H1 (cell line): ENCODE measurements at regions not wholly inside any gene's neighbourhood (a gene's known extent, or its start where the extent isn't known, plus 50 kb on each side); places are given as distances from the start of the nearest gene placed in this dataset.

Experiments
- CTCF ChIA-PET: fragments of 300-600 bp; sonication (Branson Sonifier 250); formaldehyde crosslinking; loops from one replicate; lab custom pipeline; 2021; ENCODE audit not compliant: partially characterized antibody; lab: Charles Lee
- POLR2A ChIA-PET: fragments of 300-600 bp; sonication (Branson Sonifier 250); formaldehyde crosslinking; loops from one replicate; lab custom pipeline; 2021; ENCODE audit warnings: inconsistent platforms; ENCODE audit not compliant: partially characterized antibody; lab: Charles Lee
- DNase-seq, 2 experiments: peaks; one replicate each; pipeline versions ENCODE4 v3.0.0 to v3.0.0-alpha.2; 2010 to 2022; ENCODE audit warnings: low spot score in 2 of 2, low read depth in 1 of 2, mixed read lengths in 1 of 2
- FAIRE-seq: peaks from 2 replicates; lab custom pipeline; 2011; peaks lifted over from hg19 to GRCh38; lab: Jason Lieb, UNC
- H2AFZ ChIP-seq: 2 replicates; pipeline ENCODE4 v1.8.1; 2012; ENCODE audit warnings: low read length, inconsistent platforms
- H2AK5ac ChIP-seq: 2 replicates; pipeline ENCODE4 v1.6.1; 2013; ENCODE audit warnings: low read depth, low read length
- H2BK120ac ChIP-seq: replicated peaks from 2 replicates; pipeline ENCODE3; 2013; ENCODE audit warnings: low read depth, low read length, inconsistent platforms
- H2BK12ac ChIP-seq: 2 replicates; pipeline ENCODE4 v1.6.1; 2013; ENCODE audit warnings: low read depth, low read length
- H2BK15ac ChIP-seq: 2 replicates; pipeline ENCODE4 v1.6.1; 2013; ENCODE audit warnings: low read length
- H2BK20ac ChIP-seq: 2 replicates; pipeline ENCODE4 v1.6.1; 2013; ENCODE audit warnings: low read length
- H2BK5ac ChIP-seq: 2 replicates; pipeline ENCODE4 v1.6.1; 2013; ENCODE audit warnings: low read depth, low read length
- H3K14ac ChIP-seq: 2 replicates; pipeline ENCODE4 v1.6.1; 2013; ENCODE audit warnings: inconsistent platforms; ENCODE audit not compliant: insufficient read length
- H3K18ac ChIP-seq: 2 replicates; pipeline ENCODE4 v1.6.1; 2013; ENCODE audit warnings: low read length; ENCODE audit errors: extremely low read depth
- H3K23ac ChIP-seq: 2 replicates; pipeline ENCODE4 v1.6.1; 2013; ENCODE audit warnings: inconsistent platforms; ENCODE audit not compliant: insufficient read length
- H3K23me2 ChIP-seq: 2 replicates; pipeline ENCODE4 v1.6.1; 2013; ENCODE audit warnings: low read depth, low read length
- H3K27ac ChIP-seq: 2 replicates; pipeline ENCODE4 v1.6.1; 2011; ENCODE audit warnings: low read depth, low read length, inconsistent platforms
- H3K27me3 ChIP-seq, 4 experiments: replicated peaks in 1 of 4; 1 replicate in 1 of 4; 2 replicates in 3 of 4; pipeline versions ENCODE4 v1.6.1 to v1.8.1; 2011 to 2013; ENCODE audit warnings: low read length in 3 of 4, mild to moderate bottlenecking in 3 of 4, inconsistent platforms in 2 of 4, mixed read lengths in 2 of 4, moderate library complexity in 1 of 4; ENCODE audit not compliant: control insufficient read depth in 3 of 4, insufficient read depth in 3 of 4; ENCODE audit errors: extremely low read depth in 1 of 4
- H3K36me3 ChIP-seq, 4 experiments: 2 replicates each; pipeline versions ENCODE4 v1.6.1 to v1.8.1; 2011 to 2013; ENCODE audit warnings: mild to moderate bottlenecking in 4 of 4, low read length in 3 of 4, moderate library complexity in 2 of 4, control low read depth in 1 of 4, inconsistent platforms in 1 of 4; ENCODE audit not compliant: insufficient read depth in 4 of 4, control insufficient read depth in 2 of 4
- H3K4ac ChIP-seq: replicated peaks from 2 replicates; pipeline ENCODE3; 2013; ENCODE audit warnings: low read length, low read depth, mixed read lengths, inconsistent platforms; ENCODE audit not compliant: insufficient read length
- H3K4me1 ChIP-seq, 4 experiments: replicated peaks in 1 of 4; 1 replicate in 1 of 4; 2 replicates in 3 of 4; pipeline versions ENCODE4 v1.6.1 to v1.8.1; 2011 to 2013; ENCODE audit warnings: low read length in 3 of 4, inconsistent platforms in 2 of 4, mixed read lengths in 1 of 4; ENCODE audit not compliant: insufficient read depth in 4 of 4, control insufficient read depth in 3 of 4
- H3K4me2 ChIP-seq, 2 experiments: 2 replicates each; pipeline versions ENCODE4 v1.6.1 to v1.8.1; 2011 to 2013; ENCODE audit warnings: low read depth in 2 of 2, low read length in 2 of 2, control low read depth in 1 of 2, inconsistent platforms in 1 of 2, mild to moderate bottlenecking in 1 of 2; ENCODE audit not compliant: insufficient read depth in 1 of 2
- H3K4me3 ChIP-seq, 4 experiments: fragments of 200-600, 300-600 bp in 1 of 4; sonication (generic), shearing (Covaris generic), sonication (Bioruptor Twin) in 1 of 4; 2 replicates each; pipeline versions ENCODE4 v1.5.1 to v1.8.1; 2011 to 2016; ENCODE audit warnings: low read length in 4 of 4, low read depth in 3 of 4, control low read depth in 2 of 4, inconsistent platforms in 2 of 4, mild to moderate bottlenecking in 2 of 4, mixed read lengths in 1 of 4, moderate library complexity in 1 of 4; ENCODE audit not compliant: insufficient read depth in 2 of 4; ENCODE audit errors: extremely low read depth in 1 of 4
- H3K56ac ChIP-seq: replicated peaks from 2 replicates; pipeline ENCODE3; 2013; ENCODE audit warnings: low read depth, mild to moderate bottlenecking, mixed read lengths, low read length, inconsistent platforms; ENCODE audit not compliant: insufficient read length
- H3K79me1 ChIP-seq: 2 replicates; pipeline ENCODE4 v1.6.1; 2013; ENCODE audit warnings: low read depth, low read length, control low read depth
- H3K79me2 ChIP-seq, 2 experiments: 2 replicates each; pipeline versions ENCODE4 v1.6.1 to v1.8.1; 2012 to 2013; ENCODE audit warnings: low read length in 2 of 2, mild to moderate bottlenecking in 2 of 2, inconsistent platforms in 1 of 2; ENCODE audit not compliant: insufficient read depth in 2 of 2, control insufficient read depth in 1 of 2
- H3K9ac ChIP-seq, 4 experiments: replicated peaks in 1 of 4; 1 replicate in 1 of 4; 2 replicates in 3 of 4; pipeline versions ENCODE4 v1.6.1 to v1.8.1; 2011 to 2013; ENCODE audit warnings: low read depth in 3 of 4, low read length in 3 of 4, control low read depth in 2 of 4, mild to moderate bottlenecking in 2 of 4, moderate library complexity in 2 of 4, inconsistent platforms in 1 of 4; ENCODE audit errors: extremely low read depth in 1 of 4
- H3K9me3 ChIP-seq, 2 experiments: 2 replicates each; pipeline versions ENCODE4 v1.6.1 to v1.8.1; 2012 to 2013; ENCODE audit warnings: mild to moderate bottlenecking in 2 of 2, moderate library complexity in 2 of 2, control low read depth in 1 of 2, inconsistent platforms in 1 of 2, low read depth in 1 of 2, low read length in 1 of 2, mixed read lengths in 1 of 2; ENCODE audit not compliant: insufficient read depth in 2 of 2
- H4K20me1 ChIP-seq, 2 experiments: replicated peaks in 1 of 2; 2 replicates each; pipeline versions ENCODE3 to v1.8.1; 2011 to 2013; ENCODE audit warnings: inconsistent platforms in 2 of 2, low read length in 2 of 2, mild to moderate bottlenecking in 1 of 2; ENCODE audit not compliant: insufficient read depth in 2 of 2, control insufficient read depth in 1 of 2
- H4K5ac ChIP-seq: 2 replicates; pipeline ENCODE4 v1.6.1; 2013; ENCODE audit warnings: low read length, low read depth, mixed read lengths, inconsistent platforms; ENCODE audit not compliant: insufficient read length
- H4K8ac ChIP-seq: 2 replicates; pipeline ENCODE4 v1.8.0; 2013; ENCODE audit warnings: mild to moderate bottlenecking, moderate library complexity, low read length, inconsistent platforms; ENCODE audit not compliant: insufficient read depth; ENCODE audit errors: extremely low read depth
- H4K91ac ChIP-seq: replicated peaks from 2 replicates; pipeline ENCODE3; 2013; ENCODE audit warnings: low read length, mixed read lengths, inconsistent platforms; ENCODE audit not compliant: insufficient read length
- BRCA1 ChIP-seq: IDR thresholded peaks from 2 replicates; pipeline ENCODE4 v1.6.1; 2012; ENCODE audit warnings: low read depth, low read length, improper control_type of control experiment
- CHD1 ChIP-seq: IDR thresholded peaks from 2 replicates; pipeline ENCODE4 v1.6.1; 2012; ENCODE audit warnings: low read depth, low read length, improper control_type of control experiment
- CTBP2 ChIP-seq: IDR thresholded peaks from 2 replicates; pipeline ENCODE4 v1.7.0; 2011; ENCODE audit warnings: borderline replicate concordance, mild to moderate bottlenecking, moderate library complexity, mixed read lengths, low read length; ENCODE audit not compliant: insufficient read depth, insufficient read length
- GABPA ChIP-seq: IDR thresholded peaks from 2 replicates; pipeline ENCODE4 v1.6.1; 2011; ENCODE audit warnings: mild to moderate bottlenecking, low read length, moderate library complexity, borderline replicate concordance; ENCODE audit not compliant: insufficient read depth
- GTF2F1 ChIP-seq: IDR thresholded peaks from 2 replicates; pipeline ENCODE4 v1.6.1; 2012; ENCODE audit warnings: low read depth, low read length, improper control_type of control experiment, borderline replicate concordance
- JUN ChIP-seq: IDR thresholded peaks from 2 replicates; pipeline ENCODE4 v1.6.1; 2011; ENCODE audit warnings: low read depth, mild to moderate bottlenecking, improper control_type of control experiment, low read length
- PHF8 ChIP-seq: fragments of 200-600 bp; sonication (generic); conservative IDR thresholded peaks from 2 replicates; pipeline ENCODE4 v1.7.1; 2012; ENCODE audit warnings: low read depth, mild to moderate bottlenecking, inconsistent platforms, low read length, moderate library complexity
- RNF2 ChIP-seq: fragments of 200-900, 300-1000 bp; sonication (generic); IDR thresholded peaks from 2 replicates; pipeline ENCODE4 v1.7.1; 2016; ENCODE audit warnings: borderline replicate concordance, low read depth, mild to moderate bottlenecking, antibody characterized with exemption, low read length; ENCODE audit not compliant: poor library complexity, severe bottlenecking; ENCODE audit errors: missing control alignments
- SAP30 ChIP-seq: fragments of 300-600 bp; sonication (generic); IDR thresholded peaks from 2 replicates; pipeline ENCODE4 v1.7.1; 2012; ENCODE audit warnings: low read length, moderate library complexity, mild to moderate bottlenecking, inconsistent platforms; ENCODE audit not compliant: insufficient read depth, insufficient replicate concordance
- SIX5 ChIP-seq: IDR thresholded peaks from 2 replicates; pipeline ENCODE4 v1.6.1; 2011; ENCODE audit warnings: mild to moderate bottlenecking, low read depth, low read length
- SP2 ChIP-seq: IDR thresholded peaks from 2 replicates; pipeline ENCODE4 v1.6.1; 2012; ENCODE audit warnings: mild to moderate bottlenecking, low read length, inconsistent platforms
- SP4 ChIP-seq: IDR thresholded peaks from 2 replicates; pipeline ENCODE4 v1.6.1; 2012; ENCODE audit warnings: low read length, inconsistent platforms
- WGBS, 2 experiments: shearing (Covaris generic) in 1 of 2; methylation state at CpG; one replicate each; pipeline versions ENCODE4 v1.1.6 to v1.1.7; 2013 to 2015; ENCODE audit warnings: low lambda C conversion rate in 2 of 2, mixed read lengths in 2 of 2, inconsistent platforms in 1 of 2, low coverage in 1 of 2, missing lambda C conversion rate in 1 of 2; ENCODE audit not compliant: insufficient replicate concordance in 2 of 2, insufficient coverage in 1 of 2, insufficient read length in 1 of 2; ENCODE audit errors: extremely low coverage in 1 of 2, missing lambda C conversion rate in 1 of 2; 5-methylcytosine and 5-hydroxymethylcytosine counted together

DNA sequence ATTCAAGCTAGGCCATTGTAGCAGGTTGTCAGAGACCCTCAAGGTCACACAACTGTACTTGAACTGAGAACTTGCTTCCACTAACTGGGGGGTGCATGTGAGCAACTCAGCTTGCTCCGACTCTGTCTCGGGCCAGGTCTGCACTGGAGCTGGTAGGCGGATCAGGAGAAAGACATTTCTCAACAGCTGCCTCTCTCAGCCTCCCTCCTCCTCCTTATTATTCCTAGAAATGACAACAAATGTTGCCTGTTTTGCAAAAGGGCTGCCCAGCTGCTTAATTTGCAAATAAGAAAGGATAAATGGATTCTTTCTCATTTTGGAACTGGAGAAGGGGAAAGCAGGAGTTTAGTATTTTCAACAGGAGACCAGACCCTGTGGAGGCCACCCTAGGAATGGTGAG, 140.5 kb downstream of the RHOU start:
- no peak overlapping the region for H2BK120ac ChIP-seq
- H4K8ac ChIP-seq: no peak overlapping the region
- no peak overlapping the region for H3K18ac ChIP-seq
- H3K56ac ChIP-seq: no peak overlapping the region
- no peaks in the 10 kb centered on the region for H3K23me2 ChIP-seq
- WGBS, 2 experiments: 95% methylated on average over 3 of the region's 3 CpGs; no CpG with 5 or more reads in 1 of the 2 experiments
- no peaks in the 10 kb centered on the region for H3K36me3 ChIP-seq
- DNase-seq: no peak
- no peak for FAIRE-seq
- no peaks in the 10 kb centered on the region for H4K20me1 ChIP-seq
- no peaks in the 10 kb centered on the region for H3K79me2 ChIP-seq
- no peak overlapping the region for H2BK20ac ChIP-seq
- H2BK12ac ChIP-seq: no peak overlapping the region
- no peak overlapping the region for H4K91ac ChIP-seq
- H2BK15ac ChIP-seq: no peak overlapping the region
- TF ChIP-seq SAP30: no peak
- no peak for TF ChIP-seq SIX5
- no peak for TF ChIP-seq CHD1
- no peak for TF ChIP-seq JUN
- no peak for TF ChIP-seq CTBP2
- TF ChIP-seq SP2: no peak
- TF ChIP-seq SP4: no peak
- TF ChIP-seq GABPA: no peak
- TF ChIP-seq GTF2F1: no peak
- TF ChIP-seq BRCA1: no peak
- TF ChIP-seq PHF8: no peak
- TF ChIP-seq RNF2: no peak
- H2BK5ac ChIP-seq: no peak overlapping the region
- ChIA-PET CTCF (interaction anchor here (0.9 to 1.1 kb wide), 2 partner anchors 13 to 14 kb away, joined by 3 read pairs; no protein-coding TSS in a partner anchor), POLR2A (interaction anchor here (0.9 kb wide), 1 partner anchor 10 kb away, joined by 3 read pairs; no protein-coding TSS in a partner anchor)
- H3K4me1 ChIP-seq: no peaks in the 10 kb centered on the region
- no peak overlapping the region for H3K4me2 ChIP-seq
- H3K23ac ChIP-seq: no peak overlapping the region
- no peak overlapping the region for H2AFZ ChIP-seq
- H3K27me3 ChIP-seq: no peaks in the 10 kb centered on the region
- no peak overlapping the region for H3K27ac ChIP-seq
- H3K4ac ChIP-seq: no peak overlapping the region
- no peak overlapping the region for H3K4me3 ChIP-seq
- no peak overlapping the region for H4K5ac ChIP-seq
- H3K9me3 ChIP-seq: no peaks in the 10 kb centered on the region
- no peaks in the 10 kb centered on the region for H3K79me1 ChIP-seq
- no peak overlapping the region for H3K9ac ChIP-seq
- H2AK5ac ChIP-seq: no peak overlapping the region
- H3K14ac ChIP-seq: no peak overlapping the region
